GM10248 (cell line): ENCODE measurements at regions not wholly inside any gene's neighbourhood (a gene's known extent, or its start where the extent isn't known, plus 50 kb on each side); places are given as distances from the start of the nearest gene placed in this dataset.
"Not testable (repeated sequence)": the region's sequence is repeated elsewhere in the genome, so short reads cannot be mapped to it uniquely, and the experiment has no call there.

Experiments used
- CTCF ChIA-PET: fragments of 300-600 bp; sonication (Branson Sonifier 250); formaldehyde crosslinking; extraction: SDS; loops from one replicate; lab custom pipeline; 2021; ENCODE audit warnings: antibody characterized with exemption; lab: Yijun Ruan, JAX
- POLR2A ChIA-PET: fragments of 350-650 bp; sonication (Branson Sonifier 250); formaldehyde crosslinking; extraction: SDS; loops from one replicate; lab custom pipeline; 2020; ENCODE audit warnings: antibody characterized with exemption; lab: Yijun Ruan, JAX
- DNase-seq: peaks from one replicate; pipeline ENCODE4 v3.0.0; 2012; ENCODE audit errors: extremely low spot score
- TF ChIP-seq, protein P1 (sequence below): IDR thresholded peaks from 2 replicates; pipeline ENCODE4 v1.5.1; 2012; ENCODE audit warnings: mild to moderate bottlenecking, low read depth; ENCODE audit errors: extremely low read depth, missing control alignments, control extremely low read depth

- ChIA-PET CTCF (interaction anchor here (1.3 kb wide), 1 partner anchor 100 kb away, joined by 3 read pairs; no protein-coding TSS in a partner anchor), POLR2A (no interaction called here)
- TF ChIP-seq, protein P1, sequence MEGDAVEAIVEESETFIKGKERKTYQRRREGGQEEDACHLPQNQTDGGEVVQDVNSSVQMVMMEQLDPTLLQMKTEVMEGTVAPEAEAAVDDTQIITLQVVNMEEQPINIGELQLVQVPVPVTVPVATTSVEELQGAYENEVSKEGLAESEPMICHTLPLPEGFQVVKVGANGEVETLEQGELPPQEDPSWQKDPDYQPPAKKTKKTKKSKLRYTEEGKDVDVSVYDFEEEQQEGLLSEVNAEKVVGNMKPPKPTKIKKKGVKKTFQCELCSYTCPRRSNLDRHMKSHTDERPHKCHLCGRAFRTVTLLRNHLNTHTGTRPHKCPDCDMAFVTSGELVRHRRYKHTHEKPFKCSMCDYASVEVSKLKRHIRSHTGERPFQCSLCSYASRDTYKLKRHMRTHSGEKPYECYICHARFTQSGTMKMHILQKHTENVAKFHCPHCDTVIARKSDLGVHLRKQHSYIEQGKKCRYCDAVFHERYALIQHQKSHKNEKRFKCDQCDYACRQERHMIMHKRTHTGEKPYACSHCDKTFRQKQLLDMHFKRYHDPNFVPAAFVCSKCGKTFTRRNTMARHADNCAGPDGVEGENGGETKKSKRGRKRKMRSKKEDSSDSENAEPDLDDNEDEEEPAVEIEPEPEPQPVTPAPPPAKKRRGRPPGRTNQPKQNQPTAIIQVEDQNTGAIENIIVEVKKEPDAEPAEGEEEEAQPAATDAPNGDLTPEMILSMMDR: no peak
- DNase-seq: no peak
Measured at GRCh38 chr14:105647784-105648608, 121.6 kb downstream of the TMEM121 start.

DNA sequence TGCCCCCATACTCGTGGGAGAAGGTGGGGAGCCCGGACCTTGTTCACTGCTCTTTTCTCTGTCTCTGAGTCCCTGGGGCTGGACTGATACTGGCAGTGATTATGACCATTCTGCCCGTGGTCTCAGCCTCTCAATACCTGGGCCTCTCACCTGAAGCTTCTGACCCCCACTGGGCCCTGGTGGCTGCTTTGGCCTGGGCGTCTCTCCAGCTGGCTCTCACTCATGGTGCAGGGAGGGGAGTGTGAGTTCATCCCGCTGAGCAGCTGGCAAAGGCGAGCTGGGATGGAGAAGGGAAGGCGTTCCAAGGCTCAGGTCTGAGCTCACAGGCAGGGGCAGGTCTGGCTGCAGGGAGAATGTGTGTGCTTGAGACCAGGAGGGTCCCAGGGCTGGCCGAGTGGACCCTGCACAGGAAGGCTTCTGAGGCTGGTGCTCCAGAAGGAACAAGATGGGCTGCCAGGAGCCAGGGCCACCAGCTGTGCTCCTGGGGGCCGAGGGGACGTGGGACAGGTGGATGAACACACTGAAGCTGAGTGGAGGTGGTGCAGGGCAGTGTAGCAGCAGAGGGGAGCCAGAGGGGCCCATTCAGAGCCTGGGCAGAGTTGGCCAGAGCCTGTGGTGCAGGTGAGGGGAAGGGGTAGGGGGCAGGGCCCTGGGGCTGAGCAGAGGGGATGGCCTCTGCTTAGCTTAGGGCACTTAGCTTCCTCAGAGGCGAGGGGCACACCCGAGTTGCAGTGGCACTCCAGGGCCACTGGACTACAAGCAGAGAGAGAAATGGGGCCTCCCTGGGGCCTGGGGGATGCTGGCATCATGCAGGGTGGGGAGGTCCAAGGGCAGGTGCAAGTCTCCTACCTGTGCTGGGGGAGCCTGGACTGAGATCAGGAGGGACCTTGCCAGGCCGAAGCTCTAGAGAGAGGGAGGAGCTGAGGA lies 122.5 kb downstream of the TMEM121 start:
- POLR2A ChIA-PET, DNase-seq: not testable (repeated sequence)
- CTCF ChIA-PET: interaction anchor here (1.3 kb wide), 1 partner anchor 100 kb away, joined by 3 read pairs; no protein-coding TSS in a partner anchor

GRCh38 chr14:105652317-105652716 lies 125.9 kb downstream of the TMEM121 start:
- DNase-seq, POLR2A ChIA-PET, CTCF ChIA-PET: not testable (repeated sequence)

DNA sequence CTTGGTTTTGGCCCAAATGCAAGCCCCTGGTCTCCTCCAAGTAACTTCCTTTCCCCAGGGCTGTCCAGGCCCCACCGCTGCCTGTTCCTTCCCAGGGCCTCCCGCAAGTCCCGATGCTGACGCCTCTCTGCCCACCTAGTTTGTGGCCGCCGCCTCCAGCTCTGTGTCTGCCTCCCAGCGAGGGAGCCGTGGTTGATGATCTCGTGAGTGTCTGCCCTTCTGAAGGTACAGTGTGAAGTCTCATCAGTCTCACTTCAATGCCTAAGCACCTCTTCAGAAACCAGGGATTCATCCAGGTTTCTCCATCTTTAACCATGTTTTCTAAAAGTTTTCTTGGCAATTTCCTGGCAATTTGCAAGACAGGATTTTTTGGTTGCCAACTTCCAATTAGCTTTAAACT lies 127.5 kb downstream of the TMEM121 start:
- CTCF ChIA-PET: not testable (repeated sequence)

GRCh38 chr14:105659255-105659654 lies 132.9 kb downstream of the TMEM121 start:
- POLR2A ChIA-PET, DNase-seq, CTCF ChIA-PET: not testable (repeated sequence)

More for the DNA sequence above, 127.5 kb downstream of the TMEM121 start:
- DNase-seq, POLR2A ChIA-PET: not testable (repeated sequence)

GRCh38 chr14:105659935-105660527 lies 133.6 kb downstream of the TMEM121 start:
- no peak for DNase-seq
- CTCF ChIA-PET: no interaction called here
- POLR2A ChIA-PET: no interaction called here
- TF ChIP-seq, protein P1: no peak

- ChIA-PET CTCF (no interaction called here), POLR2A (no interaction called here)
- DNase-seq: no peak
- TF ChIP-seq, protein P1: no peak
Measured at GRCh38 chr14:105660816-105661531, 134.6 kb downstream of the TMEM121 start.

- CTCF ChIA-PET, POLR2A ChIA-PET, DNase-seq: not testable (repeated sequence)
Measured at GRCh38 chr14:105662043-105662442, 135.7 kb downstream of the TMEM121 start.

DNA sequence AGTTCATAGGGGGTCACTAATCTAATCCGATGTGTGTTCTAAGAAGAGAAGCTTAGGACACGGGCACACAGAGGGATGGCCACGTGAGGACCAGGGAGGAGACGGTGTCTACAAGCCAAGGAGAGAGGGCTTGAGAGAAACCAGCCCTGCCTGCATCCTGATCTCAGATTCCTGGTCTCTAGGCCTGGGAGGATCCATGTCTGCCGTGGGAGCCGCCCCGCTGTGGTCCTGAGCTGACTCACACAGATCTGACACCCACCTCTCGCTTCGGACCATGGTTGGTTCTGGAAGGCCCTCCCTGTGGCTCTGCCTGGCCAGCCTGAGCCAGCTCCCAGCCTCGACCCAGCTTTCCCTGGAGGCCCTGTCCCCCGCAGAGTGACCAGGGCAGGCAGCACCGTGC lies 136.2 kb downstream of the TMEM121 start:
- DNase-seq, CTCF ChIA-PET, POLR2A ChIA-PET: not testable (repeated sequence)

GRCh38 chr14:105663323-105663722 lies 136.9 kb downstream of the TMEM121 start:
- CTCF ChIA-PET, POLR2A ChIA-PET: not testable (repeated sequence)

DNA sequence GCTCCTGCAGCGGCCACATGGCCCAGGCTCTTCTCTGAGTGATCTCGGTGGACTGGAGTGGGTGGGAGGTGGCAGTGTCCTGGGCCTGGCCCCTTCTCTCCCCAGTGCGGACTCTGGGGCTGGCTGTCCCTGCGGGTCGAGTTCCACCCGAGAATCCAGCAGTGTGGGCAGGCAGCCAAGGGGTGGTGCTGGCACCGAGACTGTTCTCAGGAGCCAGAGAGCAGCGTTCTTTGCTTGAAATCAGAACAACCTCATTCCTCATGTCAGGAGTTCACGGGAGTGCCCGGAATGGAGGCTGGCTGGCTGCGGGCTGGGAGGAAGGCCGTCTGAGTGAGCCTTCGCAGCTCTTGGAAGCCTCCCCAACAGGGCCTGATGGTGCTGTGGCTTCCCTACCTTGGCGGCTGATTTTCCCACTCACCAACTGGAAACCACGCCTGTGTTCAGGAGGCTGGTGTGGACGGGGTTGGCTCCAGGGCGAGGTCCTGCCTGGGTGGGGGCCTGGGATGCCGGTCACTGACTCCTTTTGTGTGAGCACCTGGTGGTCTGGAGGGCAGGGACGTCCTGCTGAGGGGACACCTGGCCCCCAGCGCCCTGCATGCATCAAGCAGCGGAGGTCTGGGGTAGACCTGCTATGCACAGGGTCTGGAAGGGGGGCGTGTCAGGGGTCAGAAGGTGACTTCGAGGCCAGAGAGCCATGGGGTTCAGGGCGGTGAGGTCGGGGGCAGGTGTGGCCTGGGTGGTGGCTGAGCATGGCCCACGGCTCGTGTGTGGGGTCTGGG lies 137.6 kb downstream of the TMEM121 start:
- DNase-seq, CTCF ChIA-PET, POLR2A ChIA-PET: not testable (repeated sequence)

More at GRCh38 chr14:105663323-105663722, 136.9 kb downstream of the TMEM121 start:
- DNase-seq: not testable (repeated sequence)
